Jurkat, Clone E6-1 (cell line): ENCODE measurements at regions not wholly inside any gene's neighbourhood (a gene's known extent, or its start where the extent isn't known, plus 50 kb on each side); places are given as distances from the start of the nearest gene placed in this dataset.

ENCODE experiments used
- DNase-seq: peaks from one replicate; pipeline ENCODE4 v3.0.0-alpha.2; 2011; ENCODE audit warnings: low read depth, low spot score
- H3K4me3 ChIP-seq: 2 replicates; pipeline ENCODE4 v1.5.1; 2011; ENCODE audit warnings: mild to moderate bottlenecking, low read length, control low read depth, moderate library complexity

GRCh38 chr13:28550721-28551497 lies 56.0 kb upstream of the FLT1 start:
- no peak for DNase-seq

GRCh38 chr13:28550091-28550490 lies 55.2 kb upstream of the FLT1 start:
- no peak overlapping the region for H3K4me3 ChIP-seq
- no peak for DNase-seq

More at GRCh38 chr13:28550721-28551497, 56.0 kb upstream of the FLT1 start:
- H3K4me3 ChIP-seq = no peak overlapping the region

GRCh38 chr13:28548872-28549271 lies 53.9 kb upstream of the FLT1 start:
- DNase-seq = no peak
- no peak overlapping the region for H3K4me3 ChIP-seq

GRCh38 chr13:28548468-28548867 lies 53.5 kb upstream of the FLT1 start:
- no peak for DNase-seq
- H3K4me3 ChIP-seq = no peak overlapping the region

GRCh38 chr13:28545583-28546333 lies 50.8 kb upstream of the FLT1 start:
- DNase-seq = no peak
- no peak overlapping the region for H3K4me3 ChIP-seq
